ENCODE measurements at regions not wholly inside any gene's neighbourhood (a gene's known extent, or its start where the extent isn't known, plus 50 kb on each side); places are given as distances from the start of the nearest gene placed in this dataset.

DNA sequence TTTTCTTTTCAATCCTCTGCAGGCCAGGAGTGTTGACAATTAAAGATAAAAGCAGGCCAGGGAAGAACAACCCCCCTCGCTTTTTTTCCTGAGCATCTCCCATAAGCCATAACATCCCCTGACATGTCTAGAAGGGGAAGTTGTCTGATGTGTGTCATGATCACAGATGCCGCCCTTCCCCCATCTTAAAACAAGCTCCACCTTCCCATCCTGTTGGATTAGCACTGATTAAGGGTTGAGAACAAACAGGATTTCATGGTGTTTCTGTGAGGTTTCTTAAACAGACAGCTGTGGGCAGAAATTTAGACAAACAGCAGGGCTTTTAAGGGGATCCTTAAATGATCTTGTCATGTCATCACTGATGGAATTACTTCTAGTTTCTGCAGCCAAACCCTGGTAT lies 59.4 kb upstream of the UPP2 start:
- WGBS (ENCODE audit: extremely low coverage, insufficient read length, low lambda C conversion rate): no CpG with 5 or more reads among the region's 2 CpGs
- H3K9ac ChIP-seq (ENCODE audit: extremely low read depth, insufficient read length, low read length): no peak overlapping the region
- no peak overlapping the region for H4K8ac ChIP-seq (replicated peaks; ENCODE audit: insufficient read length, low read depth, low read length)
- no peaks in the 10 kb centered on the region for H4K20me1 ChIP-seq (ENCODE audit: control insufficient read depth, insufficient read depth, insufficient read length)
- no peak for DNase-seq
- Mint-ChIP-seq H3K4me3 (no peak overlapping the region), H3K27me3 (ENCODE audit: low read depth) (peaks cover 2% of the 10 kb centered on the region; the same call in 1 of the 2 replicates), H3K36me3 (ENCODE audit: insufficient read depth in 1 of 3, low read depth in 3 of 3) (no peaks in the 10 kb centered on the region), H3K27ac (no peak overlapping the region; a peak in 1 of 7 replicates), H3K4me1 (peaks cover 6 to 12% of the 10 kb centered on the region in 2 experiments), H3K9me3 (no peaks in the 10 kb centered on the region)
- H3K27me3 ChIP-seq (ENCODE audit: insufficient read depth, low read length): no peaks in the 10 kb centered on the region
- no peak overlapping the region for H3K4ac ChIP-seq (ENCODE audit: low read depth, low read length)
- no peaks in the 10 kb centered on the region for H3K79me1 ChIP-seq (ENCODE audit: insufficient read depth, low read depth, low read length, poor library complexity, severe bottlenecking)
- H2BK120ac ChIP-seq (ENCODE audit: low read depth, low read length, poor library complexity, severe bottlenecking): no peak overlapping the region
- H2BK12ac ChIP-seq (ENCODE audit: insufficient read length, low read depth, low read length): no peak overlapping the region
- no peak overlapping the region for H3K27ac ChIP-seq (ENCODE audit: insufficient read length, low read depth, low read length)
- no peak overlapping the region for H3K14ac ChIP-seq (ENCODE audit: insufficient read depth, low read length)
- TF ChIP-seq, protein P1, sequence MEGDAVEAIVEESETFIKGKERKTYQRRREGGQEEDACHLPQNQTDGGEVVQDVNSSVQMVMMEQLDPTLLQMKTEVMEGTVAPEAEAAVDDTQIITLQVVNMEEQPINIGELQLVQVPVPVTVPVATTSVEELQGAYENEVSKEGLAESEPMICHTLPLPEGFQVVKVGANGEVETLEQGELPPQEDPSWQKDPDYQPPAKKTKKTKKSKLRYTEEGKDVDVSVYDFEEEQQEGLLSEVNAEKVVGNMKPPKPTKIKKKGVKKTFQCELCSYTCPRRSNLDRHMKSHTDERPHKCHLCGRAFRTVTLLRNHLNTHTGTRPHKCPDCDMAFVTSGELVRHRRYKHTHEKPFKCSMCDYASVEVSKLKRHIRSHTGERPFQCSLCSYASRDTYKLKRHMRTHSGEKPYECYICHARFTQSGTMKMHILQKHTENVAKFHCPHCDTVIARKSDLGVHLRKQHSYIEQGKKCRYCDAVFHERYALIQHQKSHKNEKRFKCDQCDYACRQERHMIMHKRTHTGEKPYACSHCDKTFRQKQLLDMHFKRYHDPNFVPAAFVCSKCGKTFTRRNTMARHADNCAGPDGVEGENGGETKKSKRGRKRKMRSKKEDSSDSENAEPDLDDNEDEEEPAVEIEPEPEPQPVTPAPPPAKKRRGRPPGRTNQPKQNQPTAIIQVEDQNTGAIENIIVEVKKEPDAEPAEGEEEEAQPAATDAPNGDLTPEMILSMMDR (conservative IDR thresholded peaks at IDR 0.05): no peak
- H2BK15ac ChIP-seq (ENCODE audit: low read depth, low read length): no peak overlapping the region
- no peak overlapping the region for H4K5ac ChIP-seq (ENCODE audit: insufficient read length, low read depth, low read length)
- H4K91ac ChIP-seq (ENCODE audit: insufficient read length, low read depth, low read length): no peak overlapping the region
- H3K4me1 ChIP-seq (ENCODE audit: insufficient read depth, low read length): no peaks in the 10 kb centered on the region
- H3K9me3 ChIP-seq (ENCODE audit: control insufficient read depth, low read depth, low read length): no peaks in the 10 kb centered on the region
- no peak overlapping the region for H3K4me2 ChIP-seq (ENCODE audit: insufficient read depth, insufficient read length, low read length)
- H3T11ph ChIP-seq (ENCODE audit: low read length): no peak overlapping the region
- no peak overlapping the region for H2BK5ac ChIP-seq (ENCODE audit: insufficient read length, low read length)
- H3K18ac ChIP-seq (ENCODE audit: insufficient read length, low read depth, low read length): no peak overlapping the region
- no peaks in the 10 kb centered on the region for H3K79me2 ChIP-seq (ENCODE audit: insufficient read depth, low read length)
- H3K23me2 ChIP-seq (ENCODE audit: insufficient read length, low read depth, low read length, poor library complexity, severe bottlenecking): no peaks in the 10 kb centered on the region
- no peak overlapping the region for H2AFZ ChIP-seq (ENCODE audit: low read length)
- H3K56ac ChIP-seq (ENCODE audit: insufficient read length, low read depth, low read length): no peak overlapping the region
- H3K23ac ChIP-seq (ENCODE audit: insufficient read length, low read depth, low read length): no peak overlapping the region
- H2BK20ac ChIP-seq (ENCODE audit: low read depth, low read length, poor library complexity, severe bottlenecking): no peak overlapping the region
- no peak overlapping the region for H2AK5ac ChIP-seq (ENCODE audit: insufficient read length, low read length)

All from H9 (cell line).